Activated T-cell treated with anti-CD3 and anti-CD28 coated beads for 24 hours (primary cell): ENCODE measurements at regions not wholly inside any gene's neighbourhood (a gene's known extent, or its start where the extent isn't known, plus 50 kb on each side); places are given as distances from the start of the nearest gene placed in this dataset.
"Not testable (repeated sequence)": the region's sequence is repeated elsewhere in the genome, so short reads cannot be mapped to it uniquely, and the experiment has no call there.

Experiments
- DNase-seq: peaks from one replicate; pipeline ENCODE4 v3.0.0-alpha.2; 2020; ENCODE audit warnings: low read depth

- DNase-seq = no peak
Measured at GRCh38 chr18:5021558-5021957, 175.5 kb downstream of the AKAIN1 start.

GRCh38 chr18:5015213-5015612 is 181.8 kb downstream of the AKAIN1 start:
- no peak for DNase-seq

- DNase-seq = not testable (repeated sequence)
Measured at GRCh38 chr18:5004031-5004820, 192.8 kb downstream of the AKAIN1 start.

GRCh38 chr18:4994710-4995109 is 202.3 kb downstream of the AKAIN1 start:
- no peak for DNase-seq

GRCh38 chr18:4987452-4988405 is 209.3 kb downstream of the AKAIN1 start:
- DNase-seq = no peak

GRCh38 chr18:4986677-4987076 is 210.4 kb downstream of the AKAIN1 start:
- no peak for DNase-seq

GRCh38 chr18:4986066-4986465 is 211.0 kb downstream of the AKAIN1 start:
- DNase-seq = no peak

- DNase-seq = no peak
Measured at GRCh38 chr18:4961121-4961909, 235.7 kb downstream of the AKAIN1 start.

- no peak for DNase-seq
Measured at GRCh38 chr18:4960578-4960977, 236.5 kb downstream of the AKAIN1 start.

- no peak for DNase-seq
Measured at GRCh38 chr18:4931209-4931608, 265.8 kb downstream of the AKAIN1 start.

GRCh38 chr18:4921548-4921947 is 275.5 kb downstream of the AKAIN1 start:
- DNase-seq = no peak

GRCh38 chr18:4917509-4917908 is 279.5 kb downstream of the AKAIN1 start:
- DNase-seq = not testable (repeated sequence)

- no peak for DNase-seq
Measured at GRCh38 chr18:4908328-4908727, 288.7 kb downstream of the AKAIN1 start.

- DNase-seq = no peak
Measured at GRCh38 chr18:4906856-4907255, 290.2 kb downstream of the AKAIN1 start.

- no peak for DNase-seq
Measured at GRCh38 chr18:4888251-4889040, 308.6 kb downstream of the AKAIN1 start.

- DNase-seq = no peak
Measured at GRCh38 chr18:4878480-4878879, 318.6 kb downstream of the AKAIN1 start.

GRCh38 chr18:4871197-4871596 is 325.9 kb downstream of the AKAIN1 start:
- DNase-seq = no peak

- DNase-seq = no peak
Measured at GRCh38 chr18:4870177-4870773, 326.8 kb downstream of the AKAIN1 start.

- no peak for DNase-seq
Measured at GRCh38 chr18:4869155-4869554, 327.9 kb downstream of the AKAIN1 start.

GRCh38 chr18:4858379-4859127 is 338.5 kb downstream of the AKAIN1 start:
- no peak for DNase-seq
